Brain microvascular endothelial cell (primary cell): ENCODE measurements at regions not wholly inside any gene's neighbourhood (a gene's known extent, or its start where the extent isn't known, plus 50 kb on each side); places are given as distances from the start of the nearest gene placed in this dataset.

Experiments
- DNase-seq: peaks from one replicate; pipeline ENCODE4 v3.0.0-alpha.2; 2020
- H3K27ac ChIP-seq: fragments of 250-450 bp; sonication (Bioruptor Pico); 2 replicates; pipeline ENCODE4 v1.5.1; 2020; ENCODE audit warnings: mild to moderate bottlenecking, moderate library complexity
- H3K27me3 ChIP-seq: fragments of 250-450 bp; sonication (Bioruptor Pico); replicated peaks from 2 replicates; pipeline ENCODE4 v1.5.1; 2020; ENCODE audit warnings: mild to moderate bottlenecking
- H3K36me3 ChIP-seq: fragments of 250-450 bp; sonication (Bioruptor Pico); replicated peaks from 2 replicates; pipeline ENCODE4 v1.5.1; 2020; ENCODE audit warnings: mild to moderate bottlenecking
- H3K4me3 ChIP-seq: 2 replicates; pipeline ENCODE4 v1.5.1; 2011; ENCODE audit warnings: low read depth, mild to moderate bottlenecking, control low read depth, low read length, moderate library complexity
- in situ Hi-C: cut with HindIII; loops from 2 replicates; pipeline ENCODE4 v1.10.0; 2017; ENCODE audit warnings: low sequenced_read_pairs, low pct_ligation_motif_present
- TF ChIP-seq, protein P1 (sequence below): IDR thresholded peaks from 2 replicates; pipeline ENCODE4 v1.5.1; 2011; ENCODE audit warnings: low read depth, mild to moderate bottlenecking, moderate library complexity, low read length, control low read depth, inconsistent platforms; ENCODE audit errors: missing control alignments

DNA sequence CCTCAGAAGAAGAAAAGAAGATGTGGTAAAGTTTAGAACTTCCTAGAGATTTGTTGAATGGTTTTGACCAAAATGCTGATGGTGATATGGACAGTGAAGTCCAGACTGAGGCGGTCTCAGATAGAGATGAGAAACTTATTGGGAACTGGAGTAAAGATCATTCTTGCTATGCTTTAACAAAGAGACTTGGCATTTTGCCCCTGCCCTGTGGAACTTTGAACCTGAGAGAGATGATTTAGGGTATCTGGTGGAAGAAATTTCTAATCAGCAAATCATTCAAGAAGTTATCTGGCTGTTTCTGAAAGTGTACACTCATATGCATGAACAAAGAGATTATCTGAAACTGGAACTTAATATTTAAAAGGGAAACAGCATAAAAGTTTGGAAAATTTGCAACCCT lies 505.2 kb downstream of the NSUN3 start:
- DNase-seq = no peak
- Histone ChIP-seq H3K4me3 (no peak overlapping the region), H3K27me3 (no peaks in the 10 kb centered on the region), H3K27ac (no peak overlapping the region), H3K36me3 (no peaks in the 10 kb centered on the region)
- in situ Hi-C loops = no loop called here
- TF ChIP-seq, protein P1, sequence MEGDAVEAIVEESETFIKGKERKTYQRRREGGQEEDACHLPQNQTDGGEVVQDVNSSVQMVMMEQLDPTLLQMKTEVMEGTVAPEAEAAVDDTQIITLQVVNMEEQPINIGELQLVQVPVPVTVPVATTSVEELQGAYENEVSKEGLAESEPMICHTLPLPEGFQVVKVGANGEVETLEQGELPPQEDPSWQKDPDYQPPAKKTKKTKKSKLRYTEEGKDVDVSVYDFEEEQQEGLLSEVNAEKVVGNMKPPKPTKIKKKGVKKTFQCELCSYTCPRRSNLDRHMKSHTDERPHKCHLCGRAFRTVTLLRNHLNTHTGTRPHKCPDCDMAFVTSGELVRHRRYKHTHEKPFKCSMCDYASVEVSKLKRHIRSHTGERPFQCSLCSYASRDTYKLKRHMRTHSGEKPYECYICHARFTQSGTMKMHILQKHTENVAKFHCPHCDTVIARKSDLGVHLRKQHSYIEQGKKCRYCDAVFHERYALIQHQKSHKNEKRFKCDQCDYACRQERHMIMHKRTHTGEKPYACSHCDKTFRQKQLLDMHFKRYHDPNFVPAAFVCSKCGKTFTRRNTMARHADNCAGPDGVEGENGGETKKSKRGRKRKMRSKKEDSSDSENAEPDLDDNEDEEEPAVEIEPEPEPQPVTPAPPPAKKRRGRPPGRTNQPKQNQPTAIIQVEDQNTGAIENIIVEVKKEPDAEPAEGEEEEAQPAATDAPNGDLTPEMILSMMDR = no peak

DNA sequence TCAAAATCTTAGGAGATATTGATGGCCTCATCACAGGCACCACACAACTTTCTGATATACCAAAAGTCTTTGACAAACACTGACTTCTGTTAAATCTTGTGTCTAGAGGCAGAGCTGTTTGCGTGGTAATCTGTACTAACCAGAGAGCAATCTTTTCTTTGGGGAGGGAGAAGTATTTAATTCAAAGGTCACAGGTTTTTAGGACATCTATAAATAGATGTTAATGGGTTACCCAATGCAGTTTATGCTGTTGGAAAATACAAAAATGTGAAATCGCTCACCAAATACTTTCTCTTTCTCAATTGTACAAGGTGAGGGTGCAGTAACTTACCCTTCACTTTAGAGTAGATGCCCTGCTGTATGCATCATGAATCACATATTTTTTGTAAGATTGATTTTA lies 510.5 kb downstream of the NSUN3 start:
- in situ Hi-C loops = no loop called here
- TF ChIP-seq, protein P1 = no peak
- Histone ChIP-seq H3K27ac (no peak overlapping the region), H3K27me3 (no peaks in the 10 kb centered on the region), H3K36me3 (no peaks in the 10 kb centered on the region), H3K4me3 (no peak overlapping the region)
- DNase-seq = no peak

DNA sequence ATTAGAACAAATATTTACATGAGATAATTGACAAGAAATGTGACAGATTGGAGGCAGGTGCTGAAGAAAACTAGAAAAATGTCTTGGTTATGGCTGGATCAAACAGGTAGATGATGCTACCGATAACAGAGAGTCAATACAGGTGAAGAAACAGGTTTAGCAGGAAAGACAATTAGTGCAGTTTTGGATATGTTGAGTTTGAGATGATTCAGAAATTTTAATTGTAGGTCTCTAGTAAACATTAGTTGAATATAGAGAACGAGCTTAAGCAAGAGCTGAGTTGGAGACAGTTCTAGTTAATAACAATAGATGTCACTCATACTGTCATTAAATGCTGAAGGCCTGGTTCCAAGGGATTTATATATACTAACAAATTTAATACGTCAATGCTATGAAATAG lies 524.4 kb downstream of the NSUN3 start:
- in situ Hi-C loops = no loop called here
- H3K36me3 ChIP-seq = no peaks in the 10 kb centered on the region
- no peaks in the 10 kb centered on the region for H3K27me3 ChIP-seq
- TF ChIP-seq, protein P1 = no peak
- H3K4me3 ChIP-seq = no peak overlapping the region
- no peak for DNase-seq
- H3K27ac ChIP-seq = no peak overlapping the region

DNA sequence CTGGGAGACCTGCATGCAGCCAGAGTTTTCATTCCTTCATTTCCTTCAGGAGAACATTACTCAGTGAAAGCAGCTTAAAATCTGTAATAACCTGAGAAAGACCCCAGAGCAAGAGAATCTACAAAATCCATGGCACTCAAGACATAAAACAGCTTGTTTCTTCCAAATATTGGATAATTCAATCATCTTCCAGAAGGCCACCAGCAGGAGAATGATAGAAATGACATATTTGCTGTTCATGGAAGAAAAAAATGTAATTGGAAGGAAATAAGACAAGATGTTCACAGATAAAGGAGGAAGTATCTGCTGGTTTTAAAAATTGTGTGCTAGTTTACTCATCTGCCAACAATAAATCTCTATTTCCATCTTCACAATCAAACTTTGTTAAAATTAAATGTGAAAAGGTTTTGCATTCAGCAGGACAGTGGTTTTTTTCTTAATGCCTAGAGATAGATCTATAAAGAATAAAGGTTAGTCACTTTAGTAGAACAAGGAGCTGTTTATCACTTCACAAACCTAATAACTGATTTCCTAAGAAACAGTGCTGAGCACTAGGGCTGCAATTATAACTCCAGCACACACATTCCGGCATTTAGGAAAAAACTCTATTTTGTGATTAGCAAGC lies 530.8 kb downstream of the NSUN3 start:
- Histone ChIP-seq H3K36me3 (no peaks in the 10 kb centered on the region), H3K4me3 (no peak overlapping the region), H3K27me3 (no peaks in the 10 kb centered on the region), H3K27ac (no peak overlapping the region)
- in situ Hi-C loops = no loop called here
- TF ChIP-seq, protein P1 = no peak
- no peak for DNase-seq

DNA sequence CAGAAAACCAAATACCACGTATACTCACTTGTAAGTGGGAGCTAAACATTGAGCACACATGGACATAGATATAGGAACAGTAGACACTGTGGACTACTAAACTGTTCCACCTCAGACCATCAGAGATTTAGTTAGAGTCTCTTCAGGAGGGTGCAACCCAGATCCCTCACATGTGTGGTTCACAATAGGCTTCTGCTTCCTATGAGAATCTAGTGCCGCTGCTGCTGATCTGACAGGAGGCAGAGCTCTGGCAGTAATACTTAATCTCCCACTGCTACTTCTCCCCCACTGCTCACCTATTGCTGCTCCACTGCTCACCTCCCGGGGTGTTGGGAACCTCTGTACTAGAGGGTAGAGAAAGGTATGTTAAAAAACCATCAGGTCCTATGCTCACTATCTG lies 533.3 kb downstream of the NSUN3 start:
- Histone ChIP-seq H3K27ac (no peak overlapping the region), H3K27me3 (no peaks in the 10 kb centered on the region), H3K36me3 (no peaks in the 10 kb centered on the region), H3K4me3 (no peak overlapping the region)
- in situ Hi-C loops = no loop called here
- TF ChIP-seq, protein P1 = no peak
- no peak for DNase-seq
